CD4-positive, alpha-beta memory T cell (primary cell): ENCODE measurements at regions not wholly inside any gene's neighbourhood (a gene's known extent, or its start where the extent isn't known, plus 50 kb on each side); places are given as distances from the start of the nearest gene placed in this dataset.
A peak's percentile ranks its signal among the peaks of the same experiment; 100 is the strongest.
"Not testable (repeated sequence)": the region's sequence is repeated elsewhere in the genome, so short reads cannot be mapped to it uniquely, and the experiment has no call there.

ENCODE experiments used
- CTCF ChIA-PET: fragments of 350-600 bp; sonication (Branson Sonifier 250); formaldehyde crosslinking; loops from one replicate; lab custom pipeline; 2021; ENCODE audit warnings: inconsistent platforms; ENCODE audit not compliant: partially characterized antibody; lab: Charles Lee
- POLR2A ChIA-PET: fragments of 350-600 bp; sonication (Branson Sonifier 250); formaldehyde crosslinking; loops from one replicate; lab custom pipeline; 2021; ENCODE audit not compliant: partially characterized antibody; lab: Charles Lee
- DNase-seq, 5 donors: peaks; one replicate each; pipeline versions ENCODE4 v3.0.0 to v3.0.0-alpha.2; 2020 to 2022; ENCODE audit warnings: mixed read lengths in 1 of 5
- H3K27ac ChIP-seq: one replicate; pipeline ENCODE4 v1.7.0; 2013; ENCODE audit warnings: low read depth, low read length
- H3K27me3 ChIP-seq: 2 replicates; pipeline ENCODE4 v1.7.0; 2013; ENCODE audit warnings: mild to moderate bottlenecking, low read length, moderate library complexity; ENCODE audit not compliant: insufficient read depth
- H3K36me3 ChIP-seq: 2 replicates; pipeline ENCODE4 v1.7.0; 2013; ENCODE audit warnings: mild to moderate bottlenecking, low read length, moderate library complexity; ENCODE audit not compliant: insufficient read depth
- H3K4me1 ChIP-seq: 2 replicates; pipeline ENCODE4 v1.7.0; 2013; ENCODE audit warnings: mild to moderate bottlenecking, low read length, moderate library complexity; ENCODE audit not compliant: insufficient read depth
- H3K4me3 ChIP-seq, 2 donors: one replicate each; pipeline ENCODE4 v1.7.0; 2013; ENCODE audit warnings: low read length in 2 of 2, mild to moderate bottlenecking in 1 of 2
- H3K9me3 ChIP-seq, 2 donors: one replicate each; pipeline ENCODE4 v1.7.0; 2013; ENCODE audit warnings: low read length in 2 of 2, control low read depth in 1 of 2; ENCODE audit not compliant: control insufficient read depth in 1 of 2
- H3K27ac Mint-ChIP-seq, 7 donors: one replicate each; pipeline ENCODE4 v1.8.0; 2020 to 2021; ENCODE audit warnings: mixed read lengths in 7 of 7, mild to moderate bottlenecking in 6 of 7, inconsistent platforms in 3 of 7, moderate library complexity in 3 of 7
- H3K27me3 Mint-ChIP-seq, 2 donors: one replicate each; pipeline ENCODE4 v1.8.0; 2020 to 2021; ENCODE audit warnings: mixed read lengths in 2 of 2
- H3K36me3 Mint-ChIP-seq, 2 donors: one replicate each; pipeline ENCODE4 v1.8.0; 2020 to 2021; ENCODE audit warnings: mixed read lengths in 2 of 2, inconsistent platforms in 1 of 2, mild to moderate bottlenecking in 1 of 2
- H3K4me1 Mint-ChIP-seq, 4 donors: one replicate each; pipeline ENCODE4 v1.8.0; 2020 to 2021; ENCODE audit warnings: mixed read lengths in 4 of 4, mild to moderate bottlenecking in 1 of 4
- H3K4me3 Mint-ChIP-seq, 8 donors: one replicate each; pipeline ENCODE4 v1.8.0; 2020 to 2021; ENCODE audit warnings: mixed read lengths in 8 of 8, mild to moderate bottlenecking in 7 of 8, moderate library complexity in 6 of 8, inconsistent platforms in 3 of 8
- H3K9me3 Mint-ChIP-seq, 8 donors: one replicate each; pipeline ENCODE4 v1.8.0; 2020 to 2021; ENCODE audit warnings: mixed read lengths in 8 of 8, mild to moderate bottlenecking in 5 of 8, inconsistent platforms in 3 of 8, moderate library complexity in 1 of 8
- intact Hi-C: fragments of 100-400 bp; cut with micrococcal nuclease; formaldehyde crosslinking; loops from one replicate; pipeline ENCODE4 v1.15.1; 2023

GRCh38 chr16:35596467-35596866 is 2137.1 kb downstream of the TP53TG3F start:
- CTCF ChIA-PET = no interaction called here
- no peaks in the 10 kb centered on the region for H3K9me3 ChIP-seq
- H3K9me3 Mint-ChIP-seq = peaks cover 4 to 47% (median 35%) of the 10 kb centered on the region in 8 donors
- POLR2A ChIA-PET = no interaction called here
- intact Hi-C loops = no loop called here
- H3K27ac ChIP-seq = no peak overlapping the region
- no peak overlapping the region for H3K4me3 Mint-ChIP-seq
- H3K4me1 ChIP-seq = no peaks in the 10 kb centered on the region
- no peak for DNase-seq
- H3K27me3 ChIP-seq = no peaks in the 10 kb centered on the region
- no peaks in the 10 kb centered on the region for H3K4me1 Mint-ChIP-seq
- no peaks in the 10 kb centered on the region for H3K36me3 Mint-ChIP-seq
- H3K4me3 ChIP-seq = no peak overlapping the region
- H3K27me3 Mint-ChIP-seq = no peaks in the 10 kb centered on the region
- H3K27ac Mint-ChIP-seq = no peak overlapping the region
- H3K36me3 ChIP-seq = no peaks in the 10 kb centered on the region

GRCh38 chr16:35598696-35599332 is 2139.4 kb downstream of the TP53TG3F start:
- no peaks in the 10 kb centered on the region for H3K36me3 ChIP-seq
- POLR2A ChIA-PET = no interaction called here
- peaks cover 4 to 47% (median 27%) of the 10 kb centered on the region in 8 donors for H3K9me3 Mint-ChIP-seq
- H3K4me3 ChIP-seq = no peak overlapping the region
- DNase-seq = no peak
- no peaks in the 10 kb centered on the region for H3K27me3 ChIP-seq
- no peaks in the 10 kb centered on the region for H3K9me3 ChIP-seq
- H3K4me1 ChIP-seq = no peaks in the 10 kb centered on the region
- H3K27me3 Mint-ChIP-seq = no peaks in the 10 kb centered on the region
- no peaks in the 10 kb centered on the region for H3K4me1 Mint-ChIP-seq
- CTCF ChIA-PET = no interaction called here
- no peak overlapping the region for H3K4me3 Mint-ChIP-seq
- no peak overlapping the region for H3K27ac ChIP-seq
- intact Hi-C loops = no loop called here
- peak overlapping the region in 1 of 7 donors; percentile 32 for H3K27ac Mint-ChIP-seq
- no peaks in the 10 kb centered on the region for H3K36me3 Mint-ChIP-seq

GRCh38 chr16:35599429-35600160 is 2140.2 kb downstream of the TP53TG3F start:
- H3K4me3 ChIP-seq = no peak overlapping the region
- ChIA-PET POLR2A (no interaction called here), CTCF (no interaction called here)
- H3K27ac ChIP-seq = no peak overlapping the region
- no peaks in the 10 kb centered on the region for H3K9me3 ChIP-seq
- intact Hi-C loops = no loop called here
- no peaks in the 10 kb centered on the region for H3K36me3 ChIP-seq
- H3K27ac Mint-ChIP-seq = peak overlapping the region in 1 of 7 donors; percentile 73
- H3K4me3 Mint-ChIP-seq = no peak overlapping the region
- DNase-seq = no peak
- peaks cover 7 to 48% (median 26%) of the 10 kb centered on the region in 8 donors for H3K9me3 Mint-ChIP-seq
- no peaks in the 10 kb centered on the region for H3K36me3 Mint-ChIP-seq
- no peaks in the 10 kb centered on the region for H3K27me3 Mint-ChIP-seq
- no peaks in the 10 kb centered on the region for H3K4me1 Mint-ChIP-seq
- H3K27me3 ChIP-seq = no peaks in the 10 kb centered on the region
- no peaks in the 10 kb centered on the region for H3K4me1 ChIP-seq

- H3K36me3 Mint-ChIP-seq, H3K9me3 ChIP-seq, H3K27ac ChIP-seq, DNase-seq, H3K4me3 Mint-ChIP-seq, intact Hi-C loops, H3K27me3 Mint-ChIP-seq, POLR2A ChIA-PET, CTCF ChIA-PET, H3K27me3 ChIP-seq, H3K36me3 ChIP-seq, H3K4me1 ChIP-seq, H3K27ac Mint-ChIP-seq, H3K4me1 Mint-ChIP-seq, H3K4me3 ChIP-seq: not testable (repeated sequence)
- H3K9me3 Mint-ChIP-seq = peaks cover 7 to 44% (median 23%) of the 10 kb centered on the region in 8 donors
Observed at GRCh38 chr16:35600161-35600555, 2140.7 kb downstream of the TP53TG3F start.

DNA sequence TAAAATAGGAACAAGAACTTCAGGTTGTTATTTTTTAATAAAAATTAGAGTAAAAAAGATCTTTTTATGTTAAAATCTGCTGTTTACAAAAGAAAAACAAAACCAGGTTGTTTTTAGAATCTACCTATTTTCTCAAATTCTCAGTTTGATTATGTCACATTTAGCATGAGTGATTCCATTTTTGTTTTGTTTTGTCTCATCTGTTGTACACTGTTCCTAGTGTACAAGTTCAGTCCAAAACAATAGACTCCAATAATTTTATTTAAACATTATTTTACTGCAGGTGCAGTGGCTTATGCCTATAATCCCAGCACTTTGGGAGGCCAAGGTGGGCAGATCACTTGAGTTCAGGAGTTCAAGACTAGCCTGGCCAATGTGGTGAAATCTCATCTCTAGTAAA is 2142.7 kb downstream of the TP53TG3F start:
- Mint-ChIP-seq H3K4me1 (no peaks in the 10 kb centered on the region), H3K36me3 (no peaks in the 10 kb centered on the region), H3K9me3 (peaks cover 7 to 43% (median 20%) of the 10 kb centered on the region in 8 donors), H3K27me3 (no peaks in the 10 kb centered on the region), H3K27ac (no peak overlapping the region), H3K4me3 (no peak overlapping the region)
- Histone ChIP-seq H3K27me3 (no peaks in the 10 kb centered on the region), H3K9me3 (no peaks in the 10 kb centered on the region), H3K4me1 (no peaks in the 10 kb centered on the region), H3K36me3 (no peaks in the 10 kb centered on the region), H3K4me3 (no peak overlapping the region), H3K27ac (no peak overlapping the region)
- ChIA-PET CTCF (no interaction called here), POLR2A (no interaction called here)
- intact Hi-C loops = no loop called here
- no peak for DNase-seq

DNA sequence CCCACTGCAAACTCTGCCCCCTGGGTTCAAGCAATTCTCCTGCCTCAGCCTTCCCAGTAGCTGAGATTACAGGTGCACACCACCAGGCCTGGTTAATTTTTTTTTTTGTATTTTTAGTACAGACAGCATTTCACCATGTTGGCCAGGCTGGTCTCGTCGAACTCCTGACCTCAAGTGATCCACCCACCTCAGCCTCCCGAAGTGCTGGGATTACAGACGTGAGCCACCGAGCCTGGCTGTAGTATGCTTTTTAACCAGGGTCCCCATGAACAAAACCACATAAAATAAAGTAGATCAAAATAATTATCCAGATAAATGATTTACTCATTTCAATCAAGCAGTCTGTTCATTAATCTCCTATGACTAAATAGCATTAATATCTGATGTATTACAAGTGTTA is 2144.0 kb downstream of the TP53TG3F start:
- CTCF ChIA-PET, H3K36me3 ChIP-seq, H3K36me3 Mint-ChIP-seq, H3K27ac Mint-ChIP-seq, POLR2A ChIA-PET, H3K9me3 ChIP-seq, H3K4me3 Mint-ChIP-seq, H3K27me3 ChIP-seq, H3K4me3 ChIP-seq, intact Hi-C loops, H3K4me1 Mint-ChIP-seq, H3K27me3 Mint-ChIP-seq, H3K27ac ChIP-seq, DNase-seq, H3K4me1 ChIP-seq: not testable (repeated sequence)
- H3K9me3 Mint-ChIP-seq = peaks cover 3 to 39% (median 13%) of the 10 kb centered on the region in 8 donors

GRCh38 chr16:35605921-35606320 is 2146.5 kb downstream of the TP53TG3F start:
- POLR2A ChIA-PET = no interaction called here
- Histone ChIP-seq H3K4me1 (no peaks in the 10 kb centered on the region), H3K4me3 (no peak overlapping the region), H3K27ac (no peak overlapping the region), H3K36me3 (no peaks in the 10 kb centered on the region), H3K27me3 (no peaks in the 10 kb centered on the region), H3K9me3 (no peaks in the 10 kb centered on the region)
- Mint-ChIP-seq H3K36me3 (no peaks in the 10 kb centered on the region), H3K27ac (no peak overlapping the region), H3K4me3 (no peak overlapping the region), H3K9me3 (peaks cover 2 to 20% (median 5%) of the 10 kb centered on the region in 8 donors), H3K27me3 (no peaks in the 10 kb centered on the region), H3K4me1 (no peaks in the 10 kb centered on the region)
- CTCF ChIA-PET = no interaction called here
- no peak for DNase-seq
- intact Hi-C loops = no loop called here
